CD4-positive, alpha-beta memory T cell (primary cell): ENCODE measurements at regions not wholly inside any gene's neighbourhood (a gene's known extent, or its start where the extent isn't known, plus 50 kb on each side); places are given as distances from the start of the nearest gene placed in this dataset.

Experiments used
- CTCF ChIA-PET: fragments of 350-600 bp; sonication (Branson Sonifier 250); formaldehyde crosslinking; loops from one replicate; lab custom pipeline; 2021; ENCODE audit warnings: inconsistent platforms; ENCODE audit not compliant: partially characterized antibody; lab: Charles Lee
- POLR2A ChIA-PET: fragments of 350-600 bp; sonication (Branson Sonifier 250); formaldehyde crosslinking; loops from one replicate; lab custom pipeline; 2021; ENCODE audit not compliant: partially characterized antibody; lab: Charles Lee
- DNase-seq, 5 donors: peaks; one replicate each; pipeline versions ENCODE4 v3.0.0 to v3.0.0-alpha.2; 2020 to 2022; ENCODE audit warnings: mixed read lengths in 1 of 5
- H3K27ac ChIP-seq: one replicate; pipeline ENCODE4 v1.7.0; 2013; ENCODE audit warnings: low read depth, low read length
- H3K27me3 ChIP-seq: 2 replicates; pipeline ENCODE4 v1.7.0; 2013; ENCODE audit warnings: mild to moderate bottlenecking, low read length, moderate library complexity; ENCODE audit not compliant: insufficient read depth
- H3K36me3 ChIP-seq: 2 replicates; pipeline ENCODE4 v1.7.0; 2013; ENCODE audit warnings: mild to moderate bottlenecking, low read length, moderate library complexity; ENCODE audit not compliant: insufficient read depth
- H3K4me1 ChIP-seq: 2 replicates; pipeline ENCODE4 v1.7.0; 2013; ENCODE audit warnings: mild to moderate bottlenecking, low read length, moderate library complexity; ENCODE audit not compliant: insufficient read depth
- H3K4me3 ChIP-seq, 2 donors: one replicate each; pipeline ENCODE4 v1.7.0; 2013; ENCODE audit warnings: low read length in 2 of 2, mild to moderate bottlenecking in 1 of 2
- H3K9me3 ChIP-seq, 2 donors: one replicate each; pipeline ENCODE4 v1.7.0; 2013; ENCODE audit warnings: low read length in 2 of 2, control low read depth in 1 of 2; ENCODE audit not compliant: control insufficient read depth in 1 of 2
- H3K27ac Mint-ChIP-seq, 7 donors: one replicate each; pipeline ENCODE4 v1.8.0; 2020 to 2021; ENCODE audit warnings: mixed read lengths in 7 of 7, mild to moderate bottlenecking in 6 of 7, inconsistent platforms in 3 of 7, moderate library complexity in 3 of 7
- H3K27me3 Mint-ChIP-seq, 2 donors: one replicate each; pipeline ENCODE4 v1.8.0; 2020 to 2021; ENCODE audit warnings: mixed read lengths in 2 of 2
- H3K36me3 Mint-ChIP-seq, 2 donors: one replicate each; pipeline ENCODE4 v1.8.0; 2020 to 2021; ENCODE audit warnings: mixed read lengths in 2 of 2, inconsistent platforms in 1 of 2, mild to moderate bottlenecking in 1 of 2
- H3K4me1 Mint-ChIP-seq, 4 donors: one replicate each; pipeline ENCODE4 v1.8.0; 2020 to 2021; ENCODE audit warnings: mixed read lengths in 4 of 4, mild to moderate bottlenecking in 1 of 4
- H3K4me3 Mint-ChIP-seq, 8 donors: one replicate each; pipeline ENCODE4 v1.8.0; 2020 to 2021; ENCODE audit warnings: mixed read lengths in 8 of 8, mild to moderate bottlenecking in 7 of 8, moderate library complexity in 6 of 8, inconsistent platforms in 3 of 8
- H3K9me3 Mint-ChIP-seq, 8 donors: one replicate each; pipeline ENCODE4 v1.8.0; 2020 to 2021; ENCODE audit warnings: mixed read lengths in 8 of 8, mild to moderate bottlenecking in 5 of 8, inconsistent platforms in 3 of 8, moderate library complexity in 1 of 8
- intact Hi-C: fragments of 100-400 bp; cut with micrococcal nuclease; formaldehyde crosslinking; loops from one replicate; pipeline ENCODE4 v1.15.1; 2023

DNA sequence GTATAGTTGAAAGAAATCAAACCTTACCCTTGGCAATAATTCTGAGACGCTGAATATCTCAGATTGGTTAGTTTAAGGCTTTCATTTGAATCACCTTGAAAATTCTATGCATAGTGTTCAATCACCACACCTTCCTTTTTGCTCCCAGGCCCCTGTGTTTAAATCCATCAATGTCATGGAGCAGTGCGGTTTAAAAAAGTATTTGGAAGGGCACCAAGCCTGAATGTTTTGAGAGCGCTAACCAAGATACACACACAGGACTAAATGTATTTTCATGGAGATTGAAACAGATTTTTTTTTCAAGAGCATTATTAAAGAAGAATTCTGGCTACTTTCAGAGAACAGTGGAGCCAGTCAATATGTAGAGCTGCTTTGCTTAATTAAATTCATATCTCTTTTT, 195.7 kb downstream of the CENPW start:
- Histone ChIP-seq H3K9me3 (no peaks in the 10 kb centered on the region), H3K4me1 (no peaks in the 10 kb centered on the region), H3K36me3 (no peaks in the 10 kb centered on the region), H3K4me3 (no peak overlapping the region), H3K27me3 (no peaks in the 10 kb centered on the region), H3K27ac (no peak overlapping the region)
- no peak for DNase-seq
- CTCF ChIA-PET: no interaction called here
- intact Hi-C loops: no loop called here
- H3K27ac Mint-ChIP-seq: no peak overlapping the region
- H3K9me3 Mint-ChIP-seq: peaks cover 0 to 3% (median 0%) of the 10 kb centered on the region in 8 donors
- peaks cover 0 to 1% of the 10 kb centered on the region in 2 donors for H3K27me3 Mint-ChIP-seq
- H3K36me3 Mint-ChIP-seq: no peaks in the 10 kb centered on the region
- POLR2A ChIA-PET: no interaction called here
- no peaks in the 10 kb centered on the region for H3K4me1 Mint-ChIP-seq
- no peak overlapping the region for H3K4me3 Mint-ChIP-seq

DNA sequence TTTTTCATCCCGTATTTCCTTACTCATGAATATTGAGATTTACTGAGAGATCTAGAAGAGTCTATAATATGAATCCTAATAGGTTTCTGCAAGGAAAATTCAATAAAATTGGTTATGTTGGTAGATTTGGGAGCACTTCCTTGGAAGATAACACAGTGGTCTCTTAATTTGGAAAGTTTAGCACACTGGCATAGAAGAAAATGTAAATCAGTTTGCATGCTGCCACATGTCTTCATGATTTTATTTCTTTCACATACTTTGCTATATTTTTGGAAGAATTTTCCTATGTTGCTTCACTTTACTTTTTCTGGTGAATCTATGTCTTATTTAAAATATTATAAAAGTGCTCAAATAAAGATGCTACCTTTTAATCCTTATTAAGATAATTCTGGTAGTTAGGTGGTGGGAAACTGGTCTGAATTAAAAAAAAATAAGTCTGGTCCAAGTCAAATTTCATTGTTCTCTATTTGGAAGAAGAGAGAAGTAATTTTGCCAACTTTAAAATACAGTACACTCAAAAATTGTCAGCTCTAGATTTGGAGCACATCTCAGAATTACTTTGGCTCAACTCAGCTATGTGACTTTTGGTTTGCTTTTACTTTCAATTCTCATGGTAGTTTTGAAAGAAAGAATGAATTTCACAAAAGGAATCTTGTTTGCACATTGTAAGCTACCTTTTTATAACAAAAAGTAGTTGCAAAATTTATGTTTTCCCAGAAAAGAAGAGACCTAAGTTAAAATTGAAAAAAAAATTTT, 197.3 kb downstream of the CENPW start:
- H3K27me3 Mint-ChIP-seq: peaks cover 0 to 1% of the 10 kb centered on the region in 2 donors
- H3K4me1 Mint-ChIP-seq: no peaks in the 10 kb centered on the region
- Histone ChIP-seq H3K27ac (no peak overlapping the region), H3K36me3 (no peaks in the 10 kb centered on the region), H3K4me3 (no peak overlapping the region), H3K4me1 (no peaks in the 10 kb centered on the region), H3K9me3 (no peaks in the 10 kb centered on the region), H3K27me3 (no peaks in the 10 kb centered on the region)
- no peaks in the 10 kb centered on the region for H3K36me3 Mint-ChIP-seq
- H3K4me3 Mint-ChIP-seq: no peak overlapping the region
- ChIA-PET POLR2A (no interaction called here), CTCF (no interaction called here)
- intact Hi-C loops: no loop called here
- H3K9me3 Mint-ChIP-seq: peaks cover 0 to 3% (median 0%) of the 10 kb centered on the region in 8 donors
- H3K27ac Mint-ChIP-seq: no peak overlapping the region
- DNase-seq: no peak

DNA sequence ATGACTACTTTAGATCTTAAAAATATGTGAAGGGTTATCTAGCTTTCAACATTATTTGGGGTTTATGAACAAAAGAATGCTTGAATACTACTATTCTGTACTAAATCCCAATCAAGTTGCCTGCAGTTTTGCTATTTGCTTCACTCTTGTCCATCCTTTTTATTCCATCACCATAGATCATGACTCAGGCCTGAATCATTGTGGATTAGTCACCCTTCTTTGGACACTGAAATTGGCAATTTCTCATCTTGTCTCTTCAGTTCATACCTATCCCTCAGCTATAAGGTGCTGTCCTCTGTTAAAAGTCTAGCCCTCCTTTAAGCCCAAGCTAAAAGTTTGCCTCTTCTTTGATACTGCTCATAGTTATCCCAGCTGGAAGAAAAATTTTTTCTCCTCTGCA, 199.1 kb downstream of the CENPW start:
- intact Hi-C loops: no loop called here
- no peaks in the 10 kb centered on the region for H3K4me1 ChIP-seq
- H3K4me3 ChIP-seq: no peak overlapping the region
- Mint-ChIP-seq H3K4me3 (no peak overlapping the region), H3K36me3 (no peaks in the 10 kb centered on the region), H3K27ac (no peak overlapping the region), H3K9me3 (no peaks in the 10 kb centered on the region), H3K27me3 (no peaks in the 10 kb centered on the region), H3K4me1 (no peaks in the 10 kb centered on the region)
- H3K9me3 ChIP-seq: no peaks in the 10 kb centered on the region
- no peaks in the 10 kb centered on the region for H3K27me3 ChIP-seq
- no peak for DNase-seq
- H3K36me3 ChIP-seq: no peaks in the 10 kb centered on the region
- ChIA-PET POLR2A (no interaction called here), CTCF (no interaction called here)
- H3K27ac ChIP-seq: no peak overlapping the region

DNA sequence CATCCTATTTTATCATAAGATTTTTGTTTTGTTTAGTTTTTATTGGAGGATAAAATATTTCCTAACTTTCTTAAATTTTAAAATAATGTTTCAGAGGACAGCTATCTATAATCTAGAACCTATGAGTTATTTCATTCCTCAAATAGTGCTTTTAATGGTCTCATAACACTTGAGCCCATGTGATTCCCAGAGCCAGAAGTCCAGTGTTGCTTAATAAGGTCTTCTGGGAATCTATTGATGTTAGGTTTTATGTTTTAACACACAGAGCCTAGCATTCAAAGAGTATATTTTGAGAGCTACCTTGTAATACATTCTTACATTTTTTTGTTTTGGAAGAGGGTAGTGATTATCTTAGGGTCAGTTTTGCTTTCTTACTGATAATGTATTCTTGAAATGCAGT, 200.2 kb downstream of the CENPW start:
- H3K36me3 ChIP-seq: no peaks in the 10 kb centered on the region
- intact Hi-C loops: no loop called here
- POLR2A ChIA-PET: no interaction called here
- no peak overlapping the region for H3K27ac ChIP-seq
- CTCF ChIA-PET: no interaction called here
- no peaks in the 10 kb centered on the region for H3K27me3 ChIP-seq
- Mint-ChIP-seq H3K27ac (no peak overlapping the region), H3K9me3 (peaks cover 0 to 3% (median 0%) of the 10 kb centered on the region in 8 donors), H3K27me3 (no peaks in the 10 kb centered on the region), H3K4me3 (no peak overlapping the region), H3K36me3 (no peaks in the 10 kb centered on the region), H3K4me1 (no peaks in the 10 kb centered on the region)
- no peak overlapping the region for H3K4me3 ChIP-seq
- no peak for DNase-seq
- H3K9me3 ChIP-seq: no peaks in the 10 kb centered on the region
- no peaks in the 10 kb centered on the region for H3K4me1 ChIP-seq

DNA sequence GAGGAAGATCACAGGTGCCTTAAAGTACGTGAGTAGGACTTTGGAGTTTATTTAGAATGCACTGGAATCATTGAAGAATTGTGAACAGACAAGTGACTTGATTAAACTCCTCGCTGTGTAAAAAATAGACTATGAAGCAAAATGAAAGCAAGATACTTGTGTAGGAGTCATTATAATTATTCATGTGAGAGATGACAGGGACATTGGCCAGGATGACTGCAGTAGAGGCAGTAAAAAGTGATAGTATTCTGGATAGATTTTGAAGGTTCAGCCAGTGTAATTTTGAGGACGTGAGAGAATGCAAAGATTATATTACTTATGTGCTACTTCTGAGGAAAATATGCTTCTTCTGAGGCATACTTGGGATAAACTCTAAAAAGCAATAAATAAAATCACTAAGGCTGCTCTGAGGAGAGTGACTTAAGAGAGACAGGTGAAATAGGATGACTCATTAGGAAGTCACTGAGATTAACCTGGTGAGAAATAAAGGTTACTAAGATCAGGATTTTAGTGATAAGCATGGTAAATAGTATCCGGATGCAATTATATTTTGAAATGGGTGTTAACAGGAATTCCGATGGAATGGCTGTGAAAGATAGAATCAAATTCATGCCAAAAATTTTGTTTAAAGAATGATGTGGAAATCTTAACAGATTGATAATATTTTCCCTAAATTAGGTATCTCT, 202.0 kb downstream of the CENPW start:
- no peaks in the 10 kb centered on the region for H3K36me3 ChIP-seq
- Mint-ChIP-seq H3K36me3 (no peaks in the 10 kb centered on the region), H3K27me3 (no peaks in the 10 kb centered on the region), H3K4me1 (no peaks in the 10 kb centered on the region), H3K4me3 (peak overlapping the region in 1 of 8 donors; percentile 5), H3K27ac (no peak overlapping the region), H3K9me3 (peaks cover 0 to 7% (median 0%) of the 10 kb centered on the region in 8 donors)
- ChIA-PET CTCF (no interaction called here), POLR2A (no interaction called here)
- H3K9me3 ChIP-seq: no peaks in the 10 kb centered on the region
- no peaks in the 10 kb centered on the region for H3K4me1 ChIP-seq
- no peak for DNase-seq
- H3K27ac ChIP-seq: no peak overlapping the region
- no peaks in the 10 kb centered on the region for H3K27me3 ChIP-seq
- intact Hi-C loops: no loop called here
- H3K4me3 ChIP-seq: no peak overlapping the region

DNA sequence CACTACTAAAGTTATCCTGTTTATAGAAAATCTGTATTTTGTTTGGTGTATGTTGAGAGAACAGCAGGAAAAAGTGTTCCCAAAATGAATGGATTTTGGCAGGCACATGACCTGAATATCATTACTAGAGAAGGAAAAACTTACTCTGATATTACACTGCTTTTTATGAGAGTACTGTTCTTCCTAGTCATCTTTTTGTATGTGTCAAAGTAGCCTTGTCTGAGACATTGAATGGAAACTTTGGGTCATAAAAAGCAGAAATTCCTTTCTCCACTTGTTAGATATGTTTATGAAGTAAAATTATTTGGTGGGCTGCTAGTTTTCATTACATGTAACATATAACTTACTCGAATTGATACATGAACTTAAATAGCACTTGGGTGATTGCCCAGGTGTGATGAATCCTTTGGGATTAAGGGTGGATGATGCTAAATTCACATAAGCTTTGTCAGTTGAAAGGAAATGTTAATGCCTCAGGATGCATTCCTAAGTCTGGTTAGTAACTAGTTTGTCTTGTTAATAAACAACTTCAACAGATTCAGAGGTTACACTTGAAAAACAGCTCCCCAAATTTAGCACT, 206.7 kb downstream of the CENPW start:
- Mint-ChIP-seq H3K9me3 (peaks cover 0 to 13% (median 0%) of the 10 kb centered on the region in 8 donors), H3K4me3 (no peak overlapping the region), H3K27me3 (no peaks in the 10 kb centered on the region), H3K36me3 (no peaks in the 10 kb centered on the region), H3K4me1 (no peaks in the 10 kb centered on the region), H3K27ac (no peak overlapping the region)
- DNase-seq: no peak
- H3K9me3 ChIP-seq: no peaks in the 10 kb centered on the region
- intact Hi-C loops: no loop called here
- ChIA-PET POLR2A (no interaction called here), CTCF (no interaction called here)
- H3K27ac ChIP-seq: no peak overlapping the region
- no peak overlapping the region for H3K4me3 ChIP-seq
- H3K27me3 ChIP-seq: no peaks in the 10 kb centered on the region
- no peaks in the 10 kb centered on the region for H3K4me1 ChIP-seq
- H3K36me3 ChIP-seq: no peaks in the 10 kb centered on the region

DNA sequence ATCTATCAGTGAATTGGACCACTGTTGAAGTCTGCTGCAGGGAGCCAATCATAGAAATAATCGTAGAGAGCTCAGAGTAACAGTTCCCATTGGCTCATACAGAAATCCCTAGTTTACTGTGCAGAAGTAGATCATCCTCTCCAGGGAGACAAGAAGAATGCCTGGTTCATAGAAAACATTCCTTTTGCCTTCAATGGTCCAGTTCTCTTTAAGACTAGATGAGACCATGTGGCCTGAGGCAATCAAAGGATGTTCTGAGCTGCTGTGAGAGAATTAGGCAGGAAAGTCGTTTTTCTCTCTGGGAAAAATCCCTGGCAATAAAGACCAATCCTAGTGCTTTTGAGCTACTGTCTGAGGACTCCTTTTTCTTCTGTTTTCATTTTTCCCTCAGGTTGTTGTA, 208.4 kb downstream of the CENPW start:
- H3K9me3 ChIP-seq: no peaks in the 10 kb centered on the region
- H3K27ac Mint-ChIP-seq: no peak overlapping the region
- H3K27me3 ChIP-seq: no peaks in the 10 kb centered on the region
- no peaks in the 10 kb centered on the region for H3K4me1 ChIP-seq
- H3K9me3 Mint-ChIP-seq: peaks cover 0 to 13% (median 0%) of the 10 kb centered on the region in 8 donors
- intact Hi-C loops: no loop called here
- no peak overlapping the region for H3K4me3 ChIP-seq
- DNase-seq: no peak
- CTCF ChIA-PET: no interaction called here
- no peaks in the 10 kb centered on the region for H3K36me3 Mint-ChIP-seq
- H3K4me1 Mint-ChIP-seq: no peaks in the 10 kb centered on the region
- H3K4me3 Mint-ChIP-seq: no peak overlapping the region
- H3K27me3 Mint-ChIP-seq: no peaks in the 10 kb centered on the region
- H3K27ac ChIP-seq: no peak overlapping the region
- POLR2A ChIA-PET: no interaction called here
- no peaks in the 10 kb centered on the region for H3K36me3 ChIP-seq
